Esophagus mucosa (tissue), 1 donor: ENCODE measurements at regions not wholly inside any gene's neighbourhood (a gene's known extent, or its start where the extent isn't known, plus 50 kb on each side); places are given as distances from the start of the nearest gene placed in this dataset.
"Not testable (repeated sequence)": the region's sequence is repeated elsewhere in the genome, so short reads cannot be mapped to it uniquely, and the experiment has no call there.

Source experiments
- ATAC-seq: fragments of 200-7000 bp; cut with Tn5 transposase; one replicate; pipeline ENCODE4 v1.9.1; 2020
- donor health status: DM: yes; HTN: yes; CAD: no.

DNA sequence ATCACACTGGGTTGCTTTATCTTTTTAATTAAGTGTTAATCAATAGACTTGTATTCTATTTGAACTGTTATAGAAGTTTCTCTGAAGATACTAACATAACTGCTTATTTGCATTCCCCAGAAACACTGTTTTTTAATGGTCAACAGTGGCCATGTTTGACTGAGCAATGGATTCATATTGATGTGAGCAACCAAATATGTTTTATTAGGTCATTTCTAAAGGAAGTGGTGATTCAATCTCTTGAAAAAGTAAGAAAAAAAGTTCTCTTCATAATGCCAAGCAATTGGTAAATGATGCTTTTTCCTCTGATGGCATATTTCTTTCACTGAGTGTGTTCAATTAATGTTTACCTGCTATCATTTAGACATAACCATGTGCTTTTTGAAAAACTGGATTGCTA lies 593.0 kb upstream of the CITED2 start:
- no peak for ATAC-seq

DNA sequence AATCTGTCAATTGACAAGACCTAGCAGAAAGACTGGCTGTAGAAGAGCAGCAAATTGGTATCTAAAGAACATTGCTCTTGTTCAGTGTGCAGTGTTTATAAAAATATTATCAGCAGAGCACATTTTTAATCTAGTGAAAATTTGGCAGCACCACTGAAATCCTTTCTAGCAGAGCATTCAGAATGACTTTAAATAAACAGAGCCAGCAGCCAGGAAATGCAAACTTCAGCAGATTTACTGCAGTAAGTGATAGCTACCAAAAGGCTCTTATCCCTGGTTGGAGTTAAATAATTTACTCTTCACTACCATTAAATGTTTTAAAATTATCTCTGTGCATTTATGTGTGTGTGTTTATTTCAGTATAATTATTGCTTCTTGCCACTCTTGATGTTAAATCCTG lies 590.9 kb upstream of the CITED2 start:
- no peak for ATAC-seq

DNA sequence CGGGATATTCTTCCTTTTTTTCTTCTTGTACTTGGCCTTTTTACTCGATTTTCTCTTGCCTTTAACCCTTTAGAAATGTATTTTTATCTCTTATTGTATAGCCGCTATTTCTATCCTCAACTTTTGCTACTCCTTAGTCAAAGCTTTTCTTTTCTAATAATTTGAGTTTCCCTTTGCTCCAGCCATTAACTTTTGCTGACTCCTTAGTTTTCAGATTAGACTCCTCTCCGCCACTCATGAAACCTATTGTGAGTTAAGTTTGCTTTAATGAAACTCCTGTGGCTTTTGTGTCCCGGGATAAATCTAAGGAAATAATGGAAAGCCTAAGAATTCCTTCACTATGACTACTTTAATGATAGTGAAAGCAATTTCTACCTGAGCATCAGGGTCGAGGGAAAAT lies 590.3 kb upstream of the CITED2 start:
- ATAC-seq: no peak

DNA sequence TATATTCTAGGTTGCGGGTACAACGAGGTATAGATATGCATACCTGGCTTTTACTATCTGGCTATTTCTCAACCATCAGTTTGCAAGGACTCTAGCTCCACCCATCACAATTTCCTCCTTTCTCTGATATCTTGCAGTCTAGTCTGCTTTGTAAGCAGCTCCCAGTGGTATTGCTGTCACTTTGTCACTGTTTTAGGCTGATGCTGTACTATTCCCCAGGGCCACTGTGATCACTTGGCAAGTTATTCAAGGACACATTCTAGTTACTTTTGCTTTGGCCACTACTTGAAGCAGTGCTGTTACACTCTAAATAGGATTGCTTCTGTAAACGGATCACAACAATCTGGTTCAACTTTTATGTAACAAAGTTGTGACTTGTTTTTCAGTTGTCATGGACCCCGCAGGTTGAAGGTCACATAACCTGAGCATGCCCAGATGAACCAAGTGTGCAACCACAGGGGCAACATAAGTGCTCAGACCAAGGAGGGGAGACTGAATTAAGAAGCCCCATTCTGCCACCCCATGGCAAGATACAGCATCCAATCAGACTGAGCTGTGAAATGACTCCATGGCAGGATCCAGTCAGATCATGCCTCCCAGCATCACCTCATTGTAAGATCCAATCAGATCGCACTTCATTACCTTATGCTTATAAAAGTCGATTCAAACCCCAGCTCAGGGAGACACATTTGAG lies 588.4 kb upstream of the CITED2 start:
- ATAC-seq: no peak

DNA sequence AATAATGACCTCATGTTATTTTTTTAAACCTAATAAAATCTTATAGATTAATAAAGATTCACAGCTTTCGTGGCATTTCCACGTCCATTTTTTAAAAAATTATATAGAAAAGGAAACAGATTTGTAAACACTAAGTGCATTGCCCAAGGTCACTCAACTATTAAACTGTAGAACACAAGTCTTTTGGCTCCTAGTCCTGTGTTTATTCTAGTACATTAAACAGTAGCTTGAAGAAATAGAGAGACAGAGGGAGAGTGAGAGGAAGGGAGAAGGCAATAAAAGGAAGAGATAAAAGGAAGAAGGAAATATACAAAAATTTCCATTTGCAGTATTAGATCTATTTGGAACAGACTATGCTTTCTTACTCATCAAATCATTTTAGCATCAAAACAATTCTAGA lies 586.7 kb upstream of the CITED2 start:
- no peak for ATAC-seq

DNA sequence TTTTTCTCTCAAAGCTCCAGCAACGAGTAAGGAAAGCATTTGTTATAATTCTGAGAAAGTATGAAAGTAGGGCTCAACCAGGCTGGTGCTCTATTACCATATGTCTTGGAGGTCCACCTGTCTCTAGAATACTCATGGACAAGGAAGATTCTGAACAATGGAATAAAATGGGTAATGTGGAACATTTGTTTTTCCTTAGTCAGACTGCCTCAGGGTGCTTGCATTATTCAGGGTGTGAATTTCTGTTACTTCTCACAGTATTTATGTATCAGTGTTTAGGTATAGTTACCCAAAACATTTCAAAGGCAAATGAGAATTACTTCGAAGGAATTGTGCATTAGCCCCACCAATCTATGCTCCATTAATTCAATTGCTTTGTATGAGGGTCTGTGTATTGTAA lies 586.2 kb upstream of the CITED2 start:
- no peak for ATAC-seq

DNA sequence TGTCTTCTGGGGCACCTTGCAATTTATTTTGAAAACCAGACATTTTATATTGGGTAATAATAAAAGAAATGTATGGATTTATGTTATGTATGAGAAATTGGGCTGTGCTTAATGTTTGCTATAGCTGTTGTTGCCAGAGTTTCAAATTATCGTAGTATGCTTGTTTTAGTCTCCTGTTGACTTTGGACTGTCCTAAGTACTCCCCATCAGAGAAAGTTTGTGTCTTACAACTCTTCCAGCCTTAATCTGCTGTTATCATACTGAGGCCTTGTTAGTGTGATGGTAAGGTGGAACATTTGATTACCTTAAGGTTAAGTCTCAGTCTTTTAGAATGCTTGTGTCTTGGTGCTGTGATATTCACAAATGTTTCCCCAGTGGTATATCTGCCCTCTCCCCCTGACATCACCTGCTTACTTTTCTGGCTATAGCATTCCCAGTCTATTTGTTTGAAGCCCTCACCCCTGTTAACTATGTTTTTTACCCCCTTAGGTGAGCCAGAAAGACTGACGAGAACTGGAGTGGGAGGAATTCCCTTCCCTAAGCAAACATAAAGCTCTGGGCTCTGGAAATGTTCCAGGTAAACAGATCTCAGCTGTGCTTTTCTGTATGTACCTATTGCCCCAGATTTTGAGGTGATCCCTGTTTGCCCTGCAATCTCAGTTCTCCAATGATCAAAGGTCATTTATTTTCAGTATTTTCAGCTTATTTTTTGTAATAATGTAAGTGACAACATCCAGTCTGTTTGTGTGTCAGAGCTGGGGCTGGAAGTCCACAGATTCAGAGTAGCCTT lies 581.1 kb upstream of the CITED2 start:
- ATAC-seq: no peak

DNA sequence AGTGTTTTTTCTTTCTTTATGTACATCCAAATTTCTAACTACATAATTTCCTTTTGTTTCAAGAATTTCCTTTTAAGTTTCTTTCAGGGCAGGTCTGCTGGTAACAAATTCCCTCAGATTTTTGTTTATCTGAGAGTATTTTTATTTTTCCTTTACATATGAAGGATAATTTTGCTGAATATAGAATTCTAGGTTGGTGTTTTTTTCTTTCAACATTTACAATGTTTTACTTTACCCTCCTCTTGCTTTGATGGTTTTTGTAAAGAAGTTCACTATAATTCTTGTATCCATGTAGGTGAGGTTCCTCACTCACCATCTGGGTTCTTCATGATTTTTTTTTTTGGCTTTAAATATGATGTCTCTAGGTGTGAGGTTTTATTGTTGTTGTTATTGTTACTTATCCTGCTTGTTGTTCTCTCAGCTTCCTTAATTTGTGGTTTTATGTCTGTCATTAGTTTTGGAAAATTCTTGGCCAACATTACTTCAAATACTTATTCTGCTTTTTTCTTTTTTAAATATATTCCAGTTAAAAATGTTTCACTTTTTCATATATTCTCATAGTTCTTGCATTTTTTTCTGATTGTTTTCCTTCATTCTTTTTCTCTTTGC lies 580.1 kb upstream of the CITED2 start:
- ATAC-seq: no peak

DNA sequence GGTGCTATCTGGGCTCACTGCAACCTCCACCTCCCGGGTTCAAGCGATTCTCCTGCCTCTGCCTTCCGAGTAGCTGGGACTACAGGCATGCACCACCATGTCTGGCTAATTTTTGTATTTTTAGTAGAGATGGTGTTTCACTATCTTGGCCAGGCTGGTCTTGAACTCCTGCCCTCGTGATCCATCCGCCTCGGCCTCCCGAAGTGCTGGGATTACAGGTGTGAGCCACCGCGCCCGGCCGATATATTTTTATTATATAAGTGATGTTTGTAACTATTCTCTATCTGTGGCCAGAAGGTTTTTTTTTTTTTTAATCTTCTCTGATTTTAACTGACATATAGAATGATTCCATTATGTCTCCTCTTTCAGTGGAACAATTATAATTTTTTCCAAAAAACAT lies 579.3 kb upstream of the CITED2 start:
- not testable (repeated sequence) for ATAC-seq

DNA sequence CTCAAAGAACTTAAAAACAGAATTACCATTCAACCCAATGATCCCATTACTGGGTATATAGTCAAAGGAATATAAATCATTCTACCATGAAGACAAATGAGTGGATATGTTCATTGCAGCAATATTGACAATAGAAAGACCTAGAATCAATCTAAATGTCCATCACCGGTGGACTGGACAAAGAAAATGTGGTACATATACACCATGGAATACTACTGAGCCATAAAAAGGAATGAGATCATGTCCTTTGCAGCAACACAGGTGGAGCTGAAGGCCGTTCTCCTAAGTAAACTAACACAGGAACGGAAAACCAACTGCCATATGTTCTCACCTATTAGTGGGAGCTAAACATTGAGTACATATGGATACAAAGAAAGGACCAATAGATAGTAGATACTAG lies 576.7 kb upstream of the CITED2 start:
- no peak for ATAC-seq

DNA sequence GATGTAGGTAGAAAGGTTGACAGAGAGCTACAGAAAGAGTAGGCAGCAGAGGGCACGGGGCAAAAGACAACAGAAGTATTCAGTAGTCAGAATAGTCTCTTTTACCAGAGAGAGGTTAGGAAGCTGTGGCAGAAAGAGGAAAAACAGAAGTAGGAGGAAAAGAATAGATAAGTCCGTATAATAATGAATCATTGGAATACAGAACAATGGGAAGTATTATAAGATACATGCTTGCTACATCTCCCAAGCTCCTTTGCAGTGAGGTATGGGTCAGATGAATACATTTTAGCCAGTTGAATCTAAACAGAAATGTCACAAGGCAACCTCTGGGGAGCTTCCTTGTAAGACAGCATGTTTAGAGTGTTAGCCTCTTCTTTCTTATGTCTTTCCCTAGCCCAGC lies 570.5 kb upstream of the CITED2 start:
- no peak for ATAC-seq

DNA sequence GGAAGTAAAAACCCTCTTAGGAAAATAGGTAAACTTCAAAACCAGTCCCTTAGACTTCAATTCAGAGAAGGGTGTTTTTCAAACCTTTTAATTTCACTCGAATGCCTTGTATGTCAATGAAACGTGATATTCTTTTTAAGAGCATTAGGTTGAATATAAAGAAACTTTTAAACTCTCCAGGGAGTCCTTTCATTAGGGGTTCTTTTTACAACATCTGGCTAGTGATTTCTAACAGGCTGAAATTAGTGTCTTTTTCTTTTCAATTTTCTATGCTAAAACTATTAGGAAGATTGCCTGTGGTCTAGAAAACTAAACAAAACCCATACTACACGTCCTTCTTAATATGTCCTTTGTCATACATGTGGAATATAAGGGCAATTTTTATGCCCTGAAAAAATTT lies 569.7 kb upstream of the CITED2 start:
- ATAC-seq: no peak

DNA sequence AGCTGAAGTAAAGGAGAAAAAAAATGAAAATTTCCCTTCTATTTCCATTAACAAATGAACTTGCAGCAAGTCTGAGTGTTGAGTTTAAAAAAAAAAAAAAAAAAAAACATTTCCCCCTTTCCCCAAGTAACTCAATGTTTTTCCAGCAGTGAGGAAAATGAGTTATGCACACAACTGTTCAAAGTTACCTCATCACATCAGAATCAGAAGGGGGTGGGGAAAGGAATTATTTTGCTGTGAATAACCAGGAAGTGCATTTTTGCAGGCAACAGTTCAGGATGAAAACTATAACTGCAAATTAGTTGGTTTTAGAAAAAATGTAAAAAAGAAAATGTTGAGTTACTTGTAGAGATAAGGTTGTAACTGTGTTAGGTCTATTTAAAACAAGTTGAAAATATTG lies 568.9 kb upstream of the CITED2 start:
- no peak for ATAC-seq

DNA sequence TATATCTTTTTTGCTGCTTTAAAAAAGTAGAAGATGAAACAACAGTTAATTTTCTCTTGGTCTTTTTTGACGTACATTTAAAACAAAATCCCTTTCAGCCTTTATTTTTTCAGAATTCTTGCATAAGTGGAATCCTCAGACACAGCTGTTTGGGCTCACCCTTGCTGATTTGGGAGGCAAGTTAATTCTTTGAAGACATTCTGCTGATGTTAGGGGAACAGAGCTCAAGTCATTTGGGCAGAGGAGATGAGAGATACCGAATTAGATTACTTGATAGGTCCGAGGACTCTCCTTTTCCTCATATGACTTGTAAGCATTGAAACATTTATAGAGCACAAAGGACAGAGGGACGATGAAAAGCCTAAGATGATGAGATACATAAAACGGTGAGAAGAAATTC lies 567.9 kb upstream of the CITED2 start:
- ATAC-seq: no peak

DNA sequence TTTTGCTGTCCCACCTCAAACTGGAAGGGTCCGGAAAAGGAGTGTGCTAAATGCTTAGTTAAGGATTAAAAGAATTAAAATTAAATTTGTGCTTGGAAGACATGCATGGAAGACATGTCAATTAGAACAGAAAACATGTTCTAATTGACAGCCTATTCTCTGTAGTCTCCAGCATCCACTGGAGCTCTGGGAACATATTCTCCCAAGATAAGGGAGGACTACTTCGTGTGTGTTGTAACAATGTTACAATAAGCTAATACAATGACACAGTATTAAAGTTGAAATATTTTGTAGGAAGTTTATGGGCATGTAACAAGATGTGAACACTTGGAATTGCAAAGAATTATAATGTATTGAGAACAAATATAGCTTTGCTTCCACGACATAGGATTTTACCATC lies 567.4 kb upstream of the CITED2 start:
- no peak for ATAC-seq

DNA sequence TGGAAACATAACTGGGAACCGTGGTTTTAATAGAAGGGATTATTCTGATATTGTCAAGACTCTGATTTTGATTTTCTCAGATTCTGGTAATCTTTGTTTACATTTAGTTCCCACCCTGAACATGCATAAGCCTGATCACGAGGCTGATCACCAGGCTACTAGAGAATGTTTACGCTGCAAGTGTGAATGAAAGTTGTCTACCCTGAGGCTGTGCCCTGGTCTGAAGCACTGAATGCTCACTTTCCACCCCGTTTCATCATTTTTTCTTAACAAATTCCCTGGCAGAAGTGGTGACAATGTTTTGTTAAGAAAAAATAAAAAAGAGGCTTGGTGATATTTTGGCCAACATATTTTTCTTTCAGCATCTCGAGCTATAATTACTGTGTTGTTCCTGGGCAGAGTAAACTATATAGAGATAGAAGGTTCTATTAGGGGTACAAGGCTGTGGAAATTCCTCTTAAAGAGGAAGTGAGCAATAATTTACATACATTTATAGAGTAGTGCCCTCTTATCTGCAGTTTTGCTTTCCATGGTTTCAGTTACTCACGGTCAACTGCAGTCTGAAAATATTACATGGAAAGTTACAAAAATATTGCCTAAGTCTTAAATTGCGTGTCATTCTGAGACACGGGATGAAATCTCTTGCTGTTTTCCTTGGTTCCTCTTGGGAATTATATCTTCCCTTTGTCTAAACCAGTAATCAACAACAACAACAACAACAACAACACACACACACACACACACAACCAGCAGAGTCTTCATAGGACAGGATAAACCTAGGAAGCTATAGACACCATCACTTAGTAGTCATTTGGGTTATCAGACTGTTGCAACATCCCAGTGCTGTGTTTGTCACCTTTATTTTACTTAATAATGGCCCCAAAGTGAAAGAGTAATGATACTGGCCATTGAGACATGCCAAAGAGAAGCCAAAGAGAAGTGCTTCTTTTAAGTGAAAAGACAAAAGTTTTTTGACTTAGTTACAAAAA lies 566.6 kb upstream of the CITED2 start:
- no peak for ATAC-seq

DNA sequence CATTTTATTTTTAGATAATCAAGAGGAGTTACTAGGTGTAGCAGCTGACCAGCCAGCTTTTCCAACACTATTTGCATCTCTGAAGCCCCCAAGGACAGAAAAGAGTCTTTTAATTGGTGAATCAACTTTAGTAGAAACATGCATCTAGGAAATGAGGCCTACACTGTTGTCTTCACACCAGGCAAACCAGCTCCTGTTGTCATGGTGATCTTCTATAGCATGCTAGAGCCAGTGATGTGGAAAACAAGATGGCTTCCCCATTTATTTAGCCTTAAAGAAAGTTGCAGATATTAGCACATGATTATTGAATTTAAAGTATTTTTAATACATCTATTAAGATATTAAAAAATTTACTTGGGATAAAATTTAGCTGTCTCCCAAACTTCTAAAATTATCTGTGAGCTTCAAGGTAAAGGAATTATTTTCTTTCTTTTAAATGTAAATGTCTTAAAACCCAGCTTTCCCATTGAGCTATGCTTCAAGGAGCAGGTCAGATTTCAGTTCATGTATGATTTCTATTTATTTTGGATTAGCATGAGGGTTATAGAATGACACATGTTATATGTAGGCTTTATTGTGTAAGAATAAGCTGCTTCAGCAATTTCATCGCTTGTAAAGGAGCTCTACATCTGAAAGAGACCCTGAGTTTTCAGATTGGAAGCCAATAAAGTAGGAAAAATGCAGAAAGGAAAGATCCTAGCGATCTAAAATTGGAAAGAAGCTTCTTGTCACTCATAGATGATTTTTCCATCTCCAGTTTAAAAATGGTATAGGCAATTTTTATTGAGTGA lies 564.9 kb upstream of the CITED2 start:
- ATAC-seq: no peak

DNA sequence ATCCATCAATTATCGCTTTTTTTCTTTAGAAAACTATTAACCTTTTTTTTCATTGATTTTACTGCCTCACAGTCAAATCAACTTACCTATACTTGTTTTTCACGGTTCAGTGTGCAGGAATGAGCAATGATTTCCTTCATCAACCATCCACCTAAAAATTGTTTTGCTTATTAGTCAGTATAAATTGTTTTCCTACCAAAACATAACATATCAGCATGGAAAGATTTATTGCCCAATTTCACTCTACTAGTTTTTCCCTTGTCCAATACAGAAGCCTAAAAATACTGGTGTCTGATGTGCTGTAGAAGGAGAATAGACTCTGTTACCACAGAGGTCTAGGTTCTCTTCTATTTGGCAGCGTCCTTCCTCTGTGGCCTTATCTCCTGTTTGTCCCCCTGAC lies 558.2 kb upstream of the CITED2 start:
- ATAC-seq: no peak

DNA sequence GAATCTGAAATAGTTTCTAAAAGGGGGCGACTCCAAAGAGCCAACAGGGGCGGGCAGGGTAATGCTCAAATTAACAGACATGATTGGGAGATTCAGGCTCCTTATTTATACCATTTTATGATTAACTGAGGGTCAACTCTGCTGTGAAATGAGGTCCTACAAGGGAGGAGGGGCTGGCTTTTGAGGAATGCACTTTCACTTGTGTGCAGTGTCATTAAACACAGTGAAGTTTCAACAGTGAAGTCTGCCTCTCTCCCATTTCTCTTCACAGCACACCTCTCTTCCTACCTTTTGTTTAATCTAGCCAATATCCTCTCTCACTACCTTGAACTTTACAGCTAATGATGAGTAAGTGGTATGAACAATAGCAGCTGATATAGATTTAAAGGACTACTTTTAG lies 557.3 kb upstream of the CITED2 start:
- no peak for ATAC-seq

DNA sequence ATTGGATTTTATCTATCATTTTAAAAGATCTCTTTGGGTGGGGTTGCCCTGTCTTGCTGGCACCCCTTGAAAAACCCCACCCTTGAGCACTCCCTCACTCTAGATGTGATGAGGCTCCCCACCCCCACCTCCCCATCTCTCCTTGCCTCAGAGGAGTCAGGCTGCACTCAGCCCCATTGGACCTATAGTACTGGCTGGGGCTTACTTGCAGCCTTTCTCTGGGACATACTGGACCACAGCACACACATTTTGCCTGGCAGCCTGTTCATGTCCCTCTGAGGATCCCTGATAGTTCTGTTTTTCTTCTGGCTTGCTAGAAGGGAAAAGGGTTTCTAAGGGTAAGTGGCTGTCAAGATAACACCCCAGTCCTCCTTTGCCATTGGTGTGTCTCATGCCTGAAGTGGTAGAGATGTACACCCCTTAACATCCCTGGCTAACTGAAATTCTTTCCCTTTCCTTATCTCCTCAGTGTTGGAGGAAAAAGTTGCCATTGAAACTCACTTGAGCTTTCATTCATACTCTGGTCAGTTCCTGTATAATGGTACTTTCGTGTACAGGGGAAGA lies 553.4 kb upstream of the CITED2 start:
- ATAC-seq: no peak

DNA sequence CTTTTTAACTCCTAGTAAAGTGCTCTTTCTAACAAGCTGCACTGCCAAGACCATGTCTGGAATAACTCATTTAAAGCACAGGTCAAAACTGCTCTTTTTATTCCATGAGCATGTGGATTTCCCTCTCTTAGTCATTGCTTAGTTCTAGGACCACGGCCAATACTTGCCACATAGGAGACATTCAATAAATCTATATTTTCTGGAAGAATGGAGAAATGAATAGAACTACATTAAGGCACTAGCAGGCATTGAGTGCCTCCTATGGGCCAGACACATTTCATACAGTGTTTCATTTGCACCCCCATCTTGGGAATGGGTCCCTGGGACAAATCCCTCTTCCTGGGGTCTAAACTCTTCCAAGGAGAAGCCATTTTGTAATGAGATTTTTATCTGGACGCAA lies 552.8 kb upstream of the CITED2 start:
- ATAC-seq: peak; percentile 34

DNA sequence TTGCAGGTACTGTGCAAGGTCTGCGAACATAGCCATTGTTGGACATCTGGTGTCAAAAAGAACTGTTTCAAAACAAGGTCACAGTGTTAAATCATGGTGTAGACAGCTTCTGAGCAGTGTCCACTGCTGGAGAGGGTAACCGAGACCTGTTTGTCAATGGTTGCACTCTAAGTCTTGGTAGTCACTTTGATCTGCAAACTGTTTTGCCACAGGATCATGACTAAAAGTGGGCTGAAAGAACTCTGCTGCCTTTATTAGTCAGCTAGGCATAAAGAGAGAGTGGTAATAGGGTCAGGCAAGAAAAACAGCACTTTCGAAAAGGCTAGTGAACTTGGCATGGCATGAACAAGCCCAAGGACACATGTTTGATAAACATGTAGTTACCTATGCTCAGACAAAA lies 552.3 kb upstream of the CITED2 start:
- ATAC-seq: no peak
